Lung (tissue), 11 donors: ENCODE measurements at regions not wholly inside any gene's neighbourhood (a gene's known extent, or its start where the extent isn't known, plus 50 kb on each side); places are given as distances from the start of the nearest gene placed in this dataset.
A peak's percentile ranks its signal among the peaks of the same experiment; 100 is the strongest.

Experiments used
- ATAC-seq: fragments of 200-7000 bp; cut with Tn5 transposase; one replicate; pipeline ENCODE4 v1.9.1; 2020; ENCODE audit warnings: moderate number of reproducible peaks; ENCODE audit not compliant: insufficient read depth, low FRiP score
- DNase-seq, 3 donors: peaks; one replicate each; pipeline ENCODE4 v3.0.0-alpha.2; 2013 to 2017
- H3K27ac ChIP-seq, 2 donors: one replicate each; pipeline ENCODE4 v1.5.1; 2013; ENCODE audit warnings: mild to moderate bottlenecking in 2 of 2, moderate library complexity in 2 of 2, control low read depth in 1 of 2, inconsistent platforms in 1 of 2, low read depth in 1 of 2, low read length in 1 of 2
- H3K27me3 ChIP-seq, 3 donors: one replicate each; pipeline ENCODE4 v1.5.1; 2013; ENCODE audit warnings: low read length in 2 of 3; ENCODE audit not compliant: control insufficient read depth in 3 of 3, insufficient read depth in 3 of 3
- H3K36me3 ChIP-seq, 4 donors: one replicate each; pipeline ENCODE4 v1.5.1; 2013; ENCODE audit warnings: low read length in 4 of 4, mild to moderate bottlenecking in 1 of 4, moderate library complexity in 1 of 4; ENCODE audit not compliant: control insufficient read depth in 4 of 4, insufficient read depth in 4 of 4
- H3K4me1 ChIP-seq, 5 donors: one replicate each; pipeline ENCODE4 v1.5.1; 2013; ENCODE audit warnings: low read length in 5 of 5, mild to moderate bottlenecking in 2 of 5, moderate library complexity in 1 of 5; ENCODE audit not compliant: control insufficient read depth in 5 of 5, insufficient read depth in 5 of 5
- H3K4me3 ChIP-seq: one replicate; pipeline ENCODE4 v1.5.1; 2013; ENCODE audit warnings: mild to moderate bottlenecking, control low read depth, moderate library complexity
- H3K9ac ChIP-seq, 2 donors: one replicate each; pipeline ENCODE4 v1.5.1; 2013; ENCODE audit warnings: low read length in 2 of 2, control low read depth in 1 of 2; ENCODE audit not compliant: insufficient read depth in 1 of 2
- H3K9me3 ChIP-seq, 4 donors: one replicate each; pipeline ENCODE4 v1.5.1; 2013; ENCODE audit warnings: low read length in 3 of 4, mild to moderate bottlenecking in 1 of 4, moderate library complexity in 1 of 4; ENCODE audit not compliant: control insufficient read depth in 4 of 4, insufficient read depth in 3 of 4
- CTCF ChIP-seq: IDR thresholded peaks from 2 replicates; pipeline ENCODE4 v1.5.1; 2012; ENCODE audit warnings: mild to moderate bottlenecking; ENCODE audit errors: control extremely low read depth, extremely low read depth
- WGBS, 2 donors: extraction: QIAGEN DNeasy Blood & Tissue Kit; methylation state at CpG; one replicate each; pipeline ENCODE4 v1.1.7; 2013; 5-methylcytosine and 5-hydroxymethylcytosine counted together
- donor health status: control.
- donor health status: control.
- donor health status: Bipolar disorder and iron deficiency.
- donor health status: healthy.
- donor health status: DM: yes; HTN: yes; CAD: no.

GRCh38 chr20:52481443-52481842, 289.9 kb upstream of the ZFP64 start:
- Histone ChIP-seq H3K9ac (no peak overlapping the region), H3K36me3 (no peaks in the 10 kb centered on the region), H3K4me3 (no peak overlapping the region), H3K27ac (no peak overlapping the region), H3K4me1 (peaks cover 0 to 12% (median 0%) of the 10 kb centered on the region in 5 donors), H3K27me3 (no peaks in the 10 kb centered on the region), H3K9me3 (no peaks in the 10 kb centered on the region)
- ATAC-seq (no peak), DNase-seq (peak; percentile 83 to 93 (median 86))
- 58 to 77% methylated on average over 3 of the region's 3 CpGs for WGBS, 2 donors
- no peak for TF ChIP-seq CTCF

GRCh38 chr20:52476074-52476750, 284.6 kb upstream of the ZFP64 start:
- ATAC-seq (no peak), DNase-seq (no peak)
- H3K27me3 ChIP-seq = no peaks in the 10 kb centered on the region
- 80 to 87% methylated on average over 9 of the region's 9 CpGs for WGBS, 2 donors
- H3K36me3 ChIP-seq = no peaks in the 10 kb centered on the region
- no peak overlapping the region for H3K4me3 ChIP-seq
- H3K9me3 ChIP-seq = no peaks in the 10 kb centered on the region
- H3K9ac ChIP-seq = no peak overlapping the region
- no peak overlapping the region for H3K27ac ChIP-seq
- TF ChIP-seq CTCF = no peak
- H3K4me1 ChIP-seq = peaks cover 0 to 8% (median 0%) of the 10 kb centered on the region in 5 donors

- no peaks in the 10 kb centered on the region for H3K36me3 ChIP-seq
- H3K27ac ChIP-seq = no peak overlapping the region
- H3K4me1 ChIP-seq = peaks cover 0 to 8% (median 0%) of the 10 kb centered on the region in 5 donors
- no peaks in the 10 kb centered on the region for H3K9me3 ChIP-seq
- WGBS, 2 donors = 47 to 51% methylated on average over 3 of the region's 3 CpGs
- TF ChIP-seq CTCF = no peak
- no peak overlapping the region for H3K4me3 ChIP-seq
- ATAC-seq (no peak), DNase-seq (no peak)
- no peak overlapping the region for H3K9ac ChIP-seq
- H3K27me3 ChIP-seq = no peaks in the 10 kb centered on the region
Measured at GRCh38 chr20:52473186-52473585, 281.6 kb upstream of the ZFP64 start.

- Histone ChIP-seq H3K4me3 (no peak overlapping the region), H3K9me3 (no peaks in the 10 kb centered on the region), H3K4me1 (no peaks in the 10 kb centered on the region), H3K27me3 (no peaks in the 10 kb centered on the region), H3K36me3 (no peaks in the 10 kb centered on the region), H3K27ac (no peak overlapping the region), H3K9ac (no peak overlapping the region)
- ATAC-seq (no peak), DNase-seq (no peak)
- no peak for TF ChIP-seq CTCF
Measured at GRCh38 chr20:52470561-52470960, 279.0 kb upstream of the ZFP64 start.
